NCI-H526 treated with DMSO at 0.1 percent for 48 hours (cell line): ENCODE measurements at regions not wholly inside any gene's neighbourhood (a gene's known extent, or its start where the extent isn't known, plus 50 kb on each side); places are given as distances from the start of the nearest gene placed in this dataset.

ENCODE experiments used
- DNase-seq: peaks from one replicate; lab custom pipeline; 2025; lab: John Stamatoyannopoulos, UW

DNA sequence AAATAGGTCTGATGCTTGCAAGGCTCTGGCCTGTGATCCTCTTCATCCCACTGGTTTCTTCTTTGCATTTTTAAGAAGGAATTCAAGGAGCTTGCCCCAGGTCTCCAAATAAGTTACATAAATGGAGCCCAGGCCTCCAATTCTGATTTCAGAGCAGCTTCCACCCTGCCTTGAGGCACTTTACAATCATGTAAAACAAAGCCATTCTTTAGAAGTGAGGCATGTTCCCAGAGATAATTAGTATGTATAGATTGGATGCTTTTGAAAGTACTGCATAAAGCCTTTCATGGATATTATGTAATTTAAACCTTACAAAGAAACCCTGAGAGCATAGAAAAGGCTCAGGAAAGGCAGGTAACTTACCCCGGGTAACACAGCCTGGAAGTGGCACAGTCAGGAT is 466.5 kb downstream of the MIAT start:
- DNase-seq = no peak

DNA sequence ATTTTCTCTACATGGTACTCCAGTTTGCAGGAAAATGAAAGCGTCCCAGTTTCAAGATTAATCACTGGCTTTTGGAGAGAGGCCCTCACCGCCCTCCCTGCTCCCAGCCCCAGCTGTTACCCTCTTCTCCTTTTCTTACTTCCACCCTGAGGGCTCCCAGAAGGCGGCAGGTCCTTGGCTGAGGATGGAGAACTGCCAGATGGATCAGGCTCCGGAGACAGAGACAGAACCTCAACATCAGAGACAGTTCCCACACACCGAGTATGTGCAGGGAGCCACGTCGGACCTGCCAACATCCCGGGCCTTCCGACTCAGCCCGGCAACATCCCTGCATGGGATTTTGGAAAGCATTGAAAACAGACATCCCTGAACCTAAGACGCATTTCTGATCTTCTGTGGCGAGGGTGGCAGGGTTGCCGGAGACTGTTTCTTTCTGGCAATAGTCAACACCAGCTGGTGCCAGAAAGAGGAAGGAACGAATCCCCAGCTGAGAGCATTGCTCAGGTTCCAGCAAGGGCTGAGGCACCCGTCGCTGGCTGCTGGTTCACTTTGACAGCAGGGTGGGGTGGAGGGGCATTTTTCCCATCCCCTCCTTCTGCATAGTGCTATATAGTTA is 467.1 kb downstream of the MIAT start:
- no peak for DNase-seq

DNA sequence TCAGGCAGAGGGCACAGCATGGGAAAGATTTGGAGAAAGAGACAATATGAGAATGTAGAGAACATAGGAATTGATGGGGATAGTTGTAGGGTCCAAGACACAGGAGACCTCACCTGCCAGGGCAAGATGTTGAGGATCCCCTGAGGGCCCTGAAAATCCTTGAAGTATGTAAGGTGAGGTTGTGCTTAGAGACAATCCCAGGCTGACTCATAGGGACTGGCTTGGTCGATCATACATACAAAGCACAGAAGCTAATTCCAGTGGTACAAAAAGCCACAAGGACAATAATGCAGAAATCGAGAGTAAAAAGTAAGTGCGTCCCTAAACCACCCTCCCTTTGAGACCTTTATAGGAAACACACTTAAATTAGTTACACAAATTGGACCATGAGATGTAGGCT is 468.2 kb downstream of the MIAT start:
- no peak for DNase-seq

DNA sequence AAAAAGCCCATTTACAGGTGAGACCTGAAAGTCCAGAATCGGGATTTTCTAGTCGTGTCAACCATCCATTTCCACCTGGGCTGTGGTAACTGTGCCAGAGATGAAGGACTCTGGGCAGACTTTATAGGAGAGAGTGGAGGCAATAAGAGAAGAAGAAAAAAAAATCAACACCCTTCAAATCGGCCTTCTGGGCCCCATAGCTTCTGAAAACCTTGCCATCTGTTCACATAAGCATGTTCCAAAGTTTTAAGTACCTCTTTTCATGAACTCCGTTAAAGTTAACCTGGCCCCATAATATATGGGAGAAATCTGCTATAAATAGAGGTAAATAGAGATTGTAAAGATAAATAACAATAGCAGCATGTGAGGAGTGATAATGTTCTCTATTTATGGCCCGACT is 470.5 kb downstream of the MIAT start:
- no peak for DNase-seq

DNA sequence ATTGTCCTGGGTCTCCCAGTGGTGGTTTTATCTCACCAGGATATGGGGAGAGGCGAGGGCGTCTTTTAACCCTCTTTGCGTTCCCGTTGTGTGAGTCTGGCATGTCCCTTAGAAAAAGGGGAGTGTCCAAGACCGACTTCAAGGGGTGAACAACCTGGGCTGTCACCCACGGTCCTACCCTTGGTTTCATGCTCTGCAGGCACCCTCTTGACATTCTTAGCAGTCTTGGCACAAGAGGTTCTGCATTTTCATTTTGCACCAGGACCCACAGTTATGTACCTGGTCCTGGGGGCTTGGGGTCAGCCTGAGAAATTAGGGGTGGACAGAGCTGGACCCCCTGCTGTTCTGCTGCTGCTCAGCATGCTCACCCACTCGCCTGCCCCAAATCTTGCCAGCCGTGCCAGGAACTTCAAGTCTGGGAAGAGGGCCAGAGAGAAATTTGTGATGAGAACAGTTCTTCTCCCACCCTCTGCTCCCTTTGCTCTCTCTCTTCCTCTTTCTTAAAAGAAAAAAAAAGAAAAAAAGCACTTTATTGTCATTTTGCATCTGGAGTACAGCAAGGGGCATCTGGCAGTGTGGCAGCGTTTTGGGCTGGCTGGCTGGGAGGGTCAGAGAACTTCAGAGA is 471.2 kb downstream of the MIAT start:
- DNase-seq = no peak

DNA sequence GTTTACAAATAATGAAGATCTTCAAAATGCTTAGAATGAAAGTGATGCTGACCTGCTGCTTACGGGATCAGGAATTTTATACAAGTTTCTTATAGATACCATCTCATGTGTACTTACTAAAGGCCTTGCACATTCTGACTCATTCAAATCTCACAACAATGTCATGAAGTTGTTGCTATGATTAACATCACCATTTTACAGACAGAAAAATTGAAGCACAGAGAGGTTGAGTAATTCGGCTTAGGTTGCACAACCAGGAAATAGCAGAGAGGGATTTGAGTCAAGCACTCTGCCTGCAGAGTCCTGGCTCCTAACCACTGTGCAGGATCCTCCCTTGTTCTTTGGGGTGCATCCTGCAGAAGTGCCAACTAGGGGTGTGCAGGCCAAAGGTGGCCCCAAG is 471.9 kb downstream of the MIAT start:
- no peak for DNase-seq

DNA sequence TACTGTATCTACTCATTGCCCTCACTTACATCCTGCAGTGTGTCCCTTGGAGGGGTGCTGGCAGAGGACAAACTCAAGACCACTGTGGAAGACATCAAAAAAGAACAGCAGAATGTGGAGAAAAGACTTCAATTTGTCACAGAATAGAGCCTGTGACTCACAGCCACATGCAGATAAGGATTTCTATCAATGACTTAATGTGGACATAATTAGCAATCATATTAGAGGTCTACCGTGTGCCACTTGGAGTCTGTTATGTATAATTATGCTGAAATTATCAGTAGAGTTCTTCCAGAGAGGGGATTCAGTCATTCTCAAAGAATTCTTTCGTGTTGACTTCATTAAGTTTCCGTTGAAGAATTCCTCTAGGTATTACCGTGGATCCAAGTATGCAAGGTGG is 473.5 kb downstream of the MIAT start:
- no peak for DNase-seq

DNA sequence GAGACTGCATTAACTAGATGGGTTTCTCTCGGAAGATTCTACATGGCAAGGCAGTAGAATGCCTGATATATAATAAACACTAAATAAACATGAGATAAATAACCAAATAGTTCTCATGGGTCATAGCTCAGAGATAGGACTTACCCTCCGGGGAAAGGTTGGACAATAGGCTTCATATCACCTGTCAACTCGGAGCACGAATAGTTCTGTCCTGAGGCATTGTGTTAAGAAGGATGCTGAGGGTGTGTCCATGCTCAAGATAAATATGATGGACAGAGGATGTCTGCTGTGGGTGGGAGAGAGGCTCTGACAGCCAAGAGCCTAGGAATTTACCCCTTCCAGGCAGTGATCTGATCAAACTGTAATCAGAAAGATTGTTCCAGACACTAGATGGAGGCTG is 474.0 kb downstream of the MIAT start:
- no peak for DNase-seq

DNA sequence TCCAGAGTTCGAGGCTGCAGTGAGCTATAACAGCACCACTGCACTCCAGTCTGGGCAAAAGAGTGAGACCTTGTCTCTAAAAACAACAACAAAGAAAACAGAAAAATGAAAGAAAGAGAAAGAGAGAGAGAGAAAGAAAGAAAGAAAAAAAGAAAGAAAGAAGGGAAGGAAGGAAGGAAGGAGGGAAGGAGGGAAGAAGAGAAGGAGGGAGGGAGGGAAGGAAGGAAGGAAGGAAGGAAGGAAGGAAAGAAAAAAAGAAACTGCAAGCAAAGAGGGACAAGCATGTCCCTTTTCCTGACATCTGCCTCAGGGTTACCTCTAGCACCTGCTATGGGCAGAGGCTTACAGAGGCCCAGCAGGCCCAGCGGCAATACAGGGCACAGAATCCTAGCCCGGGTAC is 475.0 kb downstream of the MIAT start:
- no peak for DNase-seq

DNA sequence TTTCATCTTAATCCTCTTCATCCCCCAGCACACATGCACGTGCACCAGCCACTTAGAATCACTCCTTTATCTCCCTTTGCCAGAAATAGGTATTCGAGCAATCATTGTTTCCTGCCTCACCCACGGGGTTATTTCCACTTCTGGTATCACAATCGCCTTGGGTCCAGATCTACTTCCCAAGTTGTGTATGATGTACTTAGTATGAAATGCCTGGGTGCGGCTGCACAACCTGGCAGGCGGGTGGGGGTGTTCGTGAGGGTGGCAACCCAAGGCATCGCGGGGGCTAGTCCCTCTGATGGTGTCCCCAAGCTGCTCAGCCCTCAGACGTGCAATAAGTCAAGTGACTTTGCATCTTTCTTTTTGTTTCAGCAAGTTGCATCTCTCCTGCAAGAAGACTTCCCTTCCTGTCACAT is 475.6 kb downstream of the MIAT start:
- DNase-seq = no peak

DNA sequence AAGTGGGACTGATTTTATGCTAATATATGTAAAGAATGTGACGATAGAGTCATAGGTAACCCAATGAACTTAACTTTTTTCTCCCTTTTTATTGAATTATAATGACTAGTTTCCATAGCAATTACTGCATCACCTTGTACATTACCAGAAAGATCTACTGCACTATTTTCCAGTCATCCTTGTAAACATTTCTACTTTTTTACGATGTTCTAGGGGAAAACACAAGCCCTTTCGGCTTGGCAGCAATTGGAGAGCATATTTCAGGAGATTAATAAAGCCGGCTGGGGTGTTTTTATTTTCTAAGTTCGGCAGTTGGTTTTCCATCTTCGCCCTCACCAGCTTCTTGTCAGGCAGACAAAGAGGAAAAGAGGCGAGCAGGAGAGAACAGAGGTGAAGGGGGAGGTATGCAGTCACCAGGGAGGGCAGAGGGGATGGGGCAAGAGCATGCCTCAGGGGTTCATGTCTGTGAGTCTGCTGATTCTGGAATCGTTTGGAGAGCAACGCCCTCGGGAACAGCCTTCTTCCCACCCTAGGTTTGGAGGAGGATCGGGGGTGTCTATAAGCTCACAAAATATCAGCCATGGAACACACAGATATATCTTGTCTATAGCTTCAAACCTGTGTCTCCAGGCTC is 476.4 kb downstream of the MIAT start:
- DNase-seq = no peak

DNA sequence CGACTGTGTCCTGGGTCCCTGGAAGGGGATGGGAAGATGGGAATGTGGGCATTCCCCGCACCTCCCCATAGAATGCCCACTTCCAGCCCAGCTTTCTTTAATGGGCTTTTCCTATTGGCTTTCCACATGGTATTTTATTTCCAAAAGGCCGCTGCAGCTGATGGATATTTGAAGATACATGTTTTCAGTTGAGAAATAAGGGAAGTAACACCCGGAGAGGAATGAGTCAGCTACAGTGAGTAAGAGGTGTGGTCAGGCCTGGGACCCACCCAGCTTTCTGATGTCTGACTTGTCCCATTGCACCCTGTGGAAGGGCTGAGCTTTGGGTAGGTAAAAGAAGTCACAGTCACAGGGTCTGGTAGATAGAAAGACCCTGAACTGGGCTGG is 476.9 kb downstream of the MIAT start:
- DNase-seq = no peak

DNA sequence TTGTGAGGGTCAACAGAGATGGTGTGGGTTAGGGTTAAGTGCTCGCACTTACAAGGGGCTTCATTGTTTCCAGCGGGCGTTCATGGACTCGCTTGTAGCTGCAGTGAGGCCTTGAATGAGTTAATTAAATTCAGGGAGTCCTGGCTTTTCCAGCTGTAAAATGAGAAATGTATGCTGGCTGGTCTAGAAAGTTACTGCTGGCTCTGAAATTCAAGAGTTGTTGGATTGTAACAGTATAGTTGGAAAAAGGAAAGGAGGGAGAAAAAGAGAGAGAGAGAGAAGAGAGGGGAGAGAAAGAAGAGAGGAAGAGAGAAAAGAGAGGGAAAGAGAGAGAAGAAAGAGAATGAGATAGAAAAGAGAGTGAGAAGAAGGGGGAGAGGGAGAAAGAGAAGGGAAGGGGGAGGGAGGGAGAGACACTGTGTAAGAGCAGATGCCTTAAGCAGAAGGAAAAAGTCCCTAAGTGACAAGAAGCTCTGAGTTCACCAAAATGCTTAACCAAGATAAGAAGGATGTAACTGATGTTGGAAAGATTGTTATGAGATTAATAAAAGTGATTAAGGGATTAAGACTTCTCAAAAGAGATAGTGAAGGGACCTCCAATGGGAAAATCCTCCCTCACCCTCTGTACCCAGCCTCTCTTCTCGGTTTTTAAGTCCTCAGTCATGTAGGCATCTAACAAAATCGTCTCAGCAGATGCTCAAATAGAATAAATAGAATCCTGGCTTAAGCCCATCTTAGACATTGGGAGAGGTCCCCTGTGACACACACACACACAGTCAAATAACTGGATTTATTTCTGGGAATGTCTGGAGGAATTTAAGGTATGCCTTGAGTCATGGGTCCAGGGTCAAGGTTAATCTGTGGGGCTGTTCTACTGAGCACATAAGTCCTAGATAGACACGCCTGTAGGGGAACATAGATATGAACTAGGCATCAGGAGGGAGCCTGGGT is 477.9 kb downstream of the MIAT start:
- no peak for DNase-seq

DNA sequence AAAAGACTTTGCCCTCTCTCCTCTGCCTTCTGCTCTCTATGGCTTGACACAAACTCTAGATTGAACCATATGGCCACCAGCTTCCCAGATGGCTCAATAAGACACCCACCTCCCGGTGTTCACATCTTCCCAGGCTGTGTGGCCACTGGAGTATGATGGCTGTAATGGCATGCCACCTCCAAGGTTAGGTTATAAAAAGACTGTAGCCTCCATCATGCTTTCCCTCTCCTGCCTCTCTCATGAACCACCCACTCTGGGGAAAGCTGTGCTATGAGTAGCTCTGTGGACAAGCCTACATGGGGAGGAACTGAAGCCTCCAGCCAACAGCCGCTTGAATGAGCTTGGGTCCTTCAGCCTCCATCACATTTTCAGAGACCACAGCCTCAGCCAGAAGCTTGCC is 479.2 kb downstream of the MIAT start:
- DNase-seq = no peak

DNA sequence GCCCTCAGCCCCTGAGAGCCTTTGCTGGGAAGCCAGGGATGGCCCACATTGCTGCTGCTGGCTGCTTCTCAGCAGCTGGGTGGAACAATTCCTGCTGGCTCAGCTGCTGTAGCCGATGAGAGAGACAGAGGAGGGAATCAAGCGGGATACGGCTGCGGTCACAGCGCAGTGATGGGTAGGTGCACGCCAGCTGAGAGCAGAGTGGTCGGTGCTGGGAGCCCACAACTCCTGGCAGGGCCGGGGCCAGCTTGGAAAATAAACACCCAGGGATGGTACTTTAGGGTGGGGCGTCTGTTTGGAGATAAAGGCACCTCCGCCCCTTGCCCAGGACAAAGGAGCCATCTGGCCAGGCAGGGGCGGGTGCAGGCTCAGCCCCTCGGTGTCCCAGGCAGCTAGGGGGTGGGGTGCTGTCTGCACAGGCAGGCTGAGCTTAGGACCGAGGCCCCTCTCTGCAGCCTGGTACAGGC is 480.5 kb downstream of the MIAT start:
- no peak for DNase-seq

DNA sequence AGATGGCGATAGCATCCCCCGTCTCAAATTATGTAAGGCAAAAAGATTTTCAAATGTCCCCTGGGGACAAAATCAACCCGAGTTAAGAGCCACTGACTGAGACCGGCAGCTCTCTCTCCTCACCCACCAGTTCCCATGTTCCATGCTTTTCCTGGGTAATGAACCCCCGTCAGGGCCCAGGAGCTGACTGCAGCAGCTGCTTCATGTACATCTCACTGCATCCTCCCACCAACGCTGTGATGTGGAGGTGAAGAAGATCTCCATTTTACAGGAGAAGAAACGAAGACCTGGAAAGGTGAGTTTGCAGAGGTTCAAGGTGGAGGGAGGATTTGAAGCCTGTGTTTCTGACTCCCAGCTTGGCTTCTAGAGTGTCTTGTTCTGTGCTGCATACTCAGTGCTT is 481.1 kb downstream of the MIAT start:
- no peak for DNase-seq

DNA sequence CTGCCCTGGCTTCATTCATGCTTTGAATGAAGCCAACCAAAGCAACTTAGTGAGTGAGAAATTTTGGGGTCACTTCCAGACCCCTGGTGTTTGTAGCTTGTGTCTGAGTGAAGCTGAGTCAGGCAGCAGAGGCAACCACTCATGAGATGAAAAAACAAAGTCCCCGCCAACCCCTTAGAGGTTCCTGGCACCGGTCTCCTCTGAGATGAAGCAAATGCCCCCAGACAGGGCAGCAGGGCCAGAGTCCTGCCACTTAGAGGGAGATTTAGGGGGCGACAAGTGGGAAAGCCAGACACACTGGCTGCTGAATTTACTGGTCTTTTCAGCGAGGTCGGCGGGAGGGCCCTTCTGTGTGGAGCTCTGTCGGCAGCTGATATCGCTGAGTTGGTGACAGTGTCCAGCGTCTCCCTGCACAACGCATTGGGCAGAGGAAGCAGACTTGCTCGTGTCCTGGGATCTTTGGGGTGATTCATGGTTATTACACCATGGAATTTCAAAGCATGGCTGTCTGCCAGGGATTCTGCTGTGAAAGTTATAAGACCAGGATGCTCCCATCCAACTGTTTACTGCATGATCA is 482.6 kb downstream of the MIAT start:
- no peak for DNase-seq

DNA sequence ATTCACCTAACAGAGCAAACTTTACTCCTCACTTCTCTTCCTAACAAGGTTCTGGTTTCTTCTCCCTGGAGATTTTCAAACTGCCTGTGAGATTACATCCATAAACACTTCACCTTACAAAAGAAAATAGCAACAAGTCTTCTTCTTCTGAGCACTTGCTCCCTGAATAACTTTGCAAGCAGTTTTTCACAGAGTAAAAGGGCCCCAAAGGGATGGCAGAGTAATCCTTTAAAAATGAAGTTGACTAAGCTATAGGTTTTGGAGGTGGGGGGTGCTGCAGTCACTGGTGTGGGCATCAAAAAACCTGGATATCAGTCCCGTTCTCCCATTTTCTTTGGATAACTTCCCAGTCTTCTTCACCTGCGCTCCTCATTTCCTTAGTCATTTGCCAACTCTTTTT is 484.9 kb downstream of the MIAT start:
- DNase-seq = no peak

DNA sequence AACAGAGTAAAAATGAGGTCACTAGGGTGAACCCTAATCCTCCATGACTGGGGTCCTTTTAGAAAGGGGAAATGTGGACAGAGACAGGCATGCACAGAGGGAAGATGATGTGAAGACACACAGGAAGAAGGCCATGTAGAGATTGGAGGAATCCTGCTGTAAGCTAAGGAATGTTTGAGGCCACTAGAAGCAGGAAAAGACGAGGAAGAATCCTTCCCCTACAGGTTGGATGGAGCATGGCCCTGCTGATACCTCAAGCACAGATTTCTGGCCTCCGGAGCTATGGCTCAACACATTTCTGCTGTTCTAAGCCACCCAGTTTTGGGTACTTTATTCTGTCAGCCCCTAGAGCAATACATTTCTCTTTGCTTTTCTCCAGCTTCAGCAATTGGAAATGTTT is 486.9 kb downstream of the MIAT start:
- DNase-seq = no peak

DNA sequence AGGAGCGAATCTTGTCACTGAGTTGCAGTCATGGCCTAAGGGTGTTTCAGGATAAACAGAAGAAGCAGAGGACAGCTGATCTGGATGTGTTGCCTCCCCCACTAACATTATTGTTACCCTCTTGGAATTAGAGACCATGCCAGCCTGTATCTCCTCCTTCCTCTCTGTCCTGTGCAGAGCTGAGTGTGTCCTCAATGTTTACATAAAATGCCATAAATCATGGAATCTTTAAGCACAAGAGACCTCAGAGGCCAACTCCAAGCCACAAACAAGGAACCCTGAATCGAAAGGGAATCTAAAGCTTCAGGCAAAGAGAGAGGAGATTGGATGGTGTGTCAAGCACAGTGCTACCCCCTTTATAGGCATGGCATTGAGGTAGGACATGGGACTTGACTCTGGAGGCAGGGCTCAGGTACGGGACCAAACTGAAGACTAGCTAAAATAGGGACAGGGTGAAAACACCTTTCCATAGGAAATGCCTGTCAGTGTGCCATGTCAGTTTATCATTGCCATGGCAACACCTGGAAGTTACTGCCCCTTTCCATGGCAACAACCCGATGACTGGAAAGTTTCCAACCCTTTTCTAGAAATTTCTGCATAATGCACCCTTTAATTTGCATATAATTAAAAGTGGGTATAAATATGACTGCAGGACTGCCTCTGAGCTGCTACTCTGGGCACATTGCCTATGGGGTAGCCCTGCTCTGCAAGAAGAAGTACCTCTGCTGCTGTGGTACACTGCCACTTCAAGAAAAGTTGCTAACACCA is 489.7 kb downstream of the MIAT start:
- DNase-seq = no peak

DNA sequence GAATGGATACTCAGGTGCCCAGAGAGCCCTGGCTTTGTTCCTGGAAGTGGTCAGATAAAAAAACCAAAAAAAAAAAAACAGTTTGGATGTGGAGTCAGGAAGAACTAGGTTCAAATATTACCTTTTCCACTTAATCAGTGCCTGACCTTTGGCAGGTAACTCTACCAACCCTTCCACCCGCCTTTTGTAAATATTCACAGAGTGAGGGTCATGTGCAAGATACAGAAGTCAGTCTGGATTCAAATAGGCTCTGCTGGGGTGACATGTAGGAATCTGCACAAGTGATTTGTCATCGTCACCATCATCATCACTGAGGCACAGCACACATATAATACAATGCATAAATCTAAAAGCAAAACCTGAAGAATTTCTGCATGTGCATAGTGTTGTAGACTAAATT is 490.7 kb downstream of the MIAT start:
- no peak for DNase-seq
